Esophagus squamous epithelium (tissue), 4 donors: ENCODE measurements at regions not wholly inside any gene's neighbourhood (a gene's known extent, or its start where the extent isn't known, plus 50 kb on each side); places are given as distances from the start of the nearest gene placed in this dataset.

ENCODE experiments used
- POLR2A ChIP-seq, 4 donors: fragments of 450-650 bp; IDR thresholded peaks; one replicate each; pipeline ENCODE4 v1.6.1; 2017; ENCODE audit warnings: antibody characterized with exemption in 4 of 4, mild to moderate bottlenecking in 4 of 4, moderate library complexity in 3 of 4
- TF ChIP-seq, protein P1 (sequence below), 6 experiments: fragments of 450-650 bp in 4 of 6; fragments of 200-600 bp in 2 of 6; sonication (generic) in 2 of 6; IDR thresholded peaks; one replicate each; pipeline ENCODE4 v1.5.1; 2016 to 2019; ENCODE audit warnings: antibody characterized with exemption in 6 of 6, mild to moderate bottlenecking in 4 of 6, moderate library complexity in 4 of 6

GRCh38 chr13:78102121-78102677 lies 183.6 kb upstream of the EDNRB start:
- TF ChIP-seq, protein P1, sequence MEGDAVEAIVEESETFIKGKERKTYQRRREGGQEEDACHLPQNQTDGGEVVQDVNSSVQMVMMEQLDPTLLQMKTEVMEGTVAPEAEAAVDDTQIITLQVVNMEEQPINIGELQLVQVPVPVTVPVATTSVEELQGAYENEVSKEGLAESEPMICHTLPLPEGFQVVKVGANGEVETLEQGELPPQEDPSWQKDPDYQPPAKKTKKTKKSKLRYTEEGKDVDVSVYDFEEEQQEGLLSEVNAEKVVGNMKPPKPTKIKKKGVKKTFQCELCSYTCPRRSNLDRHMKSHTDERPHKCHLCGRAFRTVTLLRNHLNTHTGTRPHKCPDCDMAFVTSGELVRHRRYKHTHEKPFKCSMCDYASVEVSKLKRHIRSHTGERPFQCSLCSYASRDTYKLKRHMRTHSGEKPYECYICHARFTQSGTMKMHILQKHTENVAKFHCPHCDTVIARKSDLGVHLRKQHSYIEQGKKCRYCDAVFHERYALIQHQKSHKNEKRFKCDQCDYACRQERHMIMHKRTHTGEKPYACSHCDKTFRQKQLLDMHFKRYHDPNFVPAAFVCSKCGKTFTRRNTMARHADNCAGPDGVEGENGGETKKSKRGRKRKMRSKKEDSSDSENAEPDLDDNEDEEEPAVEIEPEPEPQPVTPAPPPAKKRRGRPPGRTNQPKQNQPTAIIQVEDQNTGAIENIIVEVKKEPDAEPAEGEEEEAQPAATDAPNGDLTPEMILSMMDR (IDR thresholded peaks at IDR 0.05): no peak
- no peak for TF ChIP-seq POLR2A (IDR thresholded peaks at IDR 0.05)
